ENCODE measurements at regions not wholly inside any gene's neighbourhood (a gene's known extent, or its start where the extent isn't known, plus 50 kb on each side); places are given as distances from the start of the nearest gene placed in this dataset.

DNA sequence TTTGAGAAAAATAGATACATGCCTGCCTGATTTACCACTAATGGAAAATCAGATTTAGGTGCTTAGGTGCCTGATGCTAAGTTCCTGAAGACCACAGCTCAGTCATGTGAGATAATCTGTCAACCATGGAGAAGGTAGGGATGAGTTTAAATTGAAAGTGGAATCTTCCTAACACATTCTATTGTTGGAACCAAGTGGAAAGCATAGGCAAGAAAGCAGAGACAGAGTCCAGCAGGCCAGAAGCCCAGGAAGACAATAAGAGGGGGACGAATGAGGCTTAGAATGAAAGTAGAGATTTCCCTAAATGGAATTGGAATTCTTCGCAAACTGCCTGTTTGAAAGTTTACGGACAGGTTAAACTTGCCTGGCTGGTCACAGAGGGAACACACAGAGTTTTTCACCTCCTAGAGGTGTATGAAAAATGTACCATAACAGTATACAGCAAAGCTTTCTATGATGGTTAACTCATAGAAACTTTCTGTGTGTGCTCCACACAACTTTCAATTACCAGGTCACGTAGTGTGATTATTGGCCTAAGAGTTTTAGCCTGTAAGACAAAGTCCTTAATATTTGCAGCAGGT is 453.8 kb upstream of the KCNMB2 start:
- intact Hi-C loops (cut with DNase I), result no loop called here

DNA sequence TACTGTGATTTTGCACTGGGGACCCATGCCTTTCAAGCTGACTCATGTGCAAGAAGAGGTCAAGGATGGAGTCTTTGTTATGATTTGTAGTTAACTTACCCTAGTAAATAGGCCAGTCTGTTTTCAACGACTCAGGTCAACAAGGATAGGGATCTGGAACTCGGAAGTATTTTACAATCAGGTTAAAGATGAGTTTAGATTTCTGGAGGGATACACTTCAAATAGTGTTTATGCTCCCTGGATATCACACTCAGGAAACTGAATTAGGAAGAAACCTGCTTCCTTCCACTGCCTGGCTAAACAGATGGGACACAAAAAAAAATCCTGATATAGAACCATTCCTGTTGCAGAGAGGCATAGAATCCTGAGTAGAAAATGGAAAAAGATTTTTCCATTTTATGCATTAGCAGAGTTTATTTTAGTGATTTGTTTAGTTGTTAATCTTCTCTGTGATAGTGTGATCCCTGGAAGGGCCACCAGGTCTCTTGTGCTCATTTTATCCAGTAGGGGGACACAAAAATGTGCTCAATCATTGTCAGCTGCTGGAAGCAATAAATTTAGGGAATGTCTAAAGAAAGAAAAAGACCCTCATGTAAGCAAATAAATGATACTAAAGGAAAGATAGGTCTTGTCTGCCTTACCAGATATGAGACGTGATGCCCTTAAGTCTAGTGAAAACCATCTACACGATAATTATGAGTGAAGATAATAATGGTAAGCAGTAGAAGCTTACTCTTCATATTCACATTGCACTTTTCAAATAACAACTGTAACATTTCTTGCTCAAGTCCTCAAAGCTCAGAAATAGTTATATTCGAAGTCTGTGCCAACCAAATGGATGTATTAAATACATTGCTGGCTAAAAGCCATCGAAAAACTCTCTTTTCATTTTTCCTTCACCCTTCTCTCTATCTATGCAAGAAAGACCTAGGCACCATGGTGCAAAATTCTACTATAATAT is 452.1 kb upstream of the KCNMB2 start:
- no peak for DNase-seq
- H3K27me3 ChIP-seq, result no peaks in the 10 kb centered on the region
- H3K4me3 ChIP-seq, result no peak overlapping the region
- intact Hi-C loops (cut with DNase I), result no loop called here
- H3K4me1 ChIP-seq (ENCODE audit: insufficient read depth), result peaks cover 11% of the 10 kb centered on the region
- WGBS, 3 donors, result 34 to 40% (median 39%) methylated on average over 6 of the region's 6 CpGs
- TF ChIP-seq, protein P1, sequence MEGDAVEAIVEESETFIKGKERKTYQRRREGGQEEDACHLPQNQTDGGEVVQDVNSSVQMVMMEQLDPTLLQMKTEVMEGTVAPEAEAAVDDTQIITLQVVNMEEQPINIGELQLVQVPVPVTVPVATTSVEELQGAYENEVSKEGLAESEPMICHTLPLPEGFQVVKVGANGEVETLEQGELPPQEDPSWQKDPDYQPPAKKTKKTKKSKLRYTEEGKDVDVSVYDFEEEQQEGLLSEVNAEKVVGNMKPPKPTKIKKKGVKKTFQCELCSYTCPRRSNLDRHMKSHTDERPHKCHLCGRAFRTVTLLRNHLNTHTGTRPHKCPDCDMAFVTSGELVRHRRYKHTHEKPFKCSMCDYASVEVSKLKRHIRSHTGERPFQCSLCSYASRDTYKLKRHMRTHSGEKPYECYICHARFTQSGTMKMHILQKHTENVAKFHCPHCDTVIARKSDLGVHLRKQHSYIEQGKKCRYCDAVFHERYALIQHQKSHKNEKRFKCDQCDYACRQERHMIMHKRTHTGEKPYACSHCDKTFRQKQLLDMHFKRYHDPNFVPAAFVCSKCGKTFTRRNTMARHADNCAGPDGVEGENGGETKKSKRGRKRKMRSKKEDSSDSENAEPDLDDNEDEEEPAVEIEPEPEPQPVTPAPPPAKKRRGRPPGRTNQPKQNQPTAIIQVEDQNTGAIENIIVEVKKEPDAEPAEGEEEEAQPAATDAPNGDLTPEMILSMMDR (IDR thresholded peaks at IDR 0.05), result peak in 2 of 3 donors; percentile 29 to 34
- TF ChIP-seq POLR2A (IDR thresholded peaks at IDR 0.05), result no peak
- TF ChIP-seq EP300 (IDR thresholded peaks at IDR 0.05), result no peak
- H3K36me3 ChIP-seq, result no peaks in the 10 kb centered on the region
- no peak overlapping the region for H3K27ac ChIP-seq
- no peaks in the 10 kb centered on the region for H3K9me3 ChIP-seq

More for the DNA sequence above, 453.8 kb upstream of the KCNMB2 start:
- no peaks in the 10 kb centered on the region for H3K36me3 ChIP-seq
- H3K4me1 ChIP-seq (ENCODE audit: insufficient read depth), result peaks cover 12% of the 10 kb centered on the region
- H3K4me3 ChIP-seq, result no peak overlapping the region
- DNase-seq, result no peak
- no peak overlapping the region for H3K27ac ChIP-seq
- 87 to 95% (median 92%) methylated on average over 4 of the region's 4 CpGs for WGBS, 3 donors
- no peaks in the 10 kb centered on the region for H3K9me3 ChIP-seq
- TF ChIP-seq EP300 (IDR thresholded peaks at IDR 0.05) (no peak), POLR2A (IDR thresholded peaks at IDR 0.05) (no peak)
- TF ChIP-seq, protein P1 (IDR thresholded peaks at IDR 0.05), result no peak
- no peaks in the 10 kb centered on the region for H3K27me3 ChIP-seq

GRCh38 chr3:178084938-178085816 is 451.1 kb upstream of the KCNMB2 start:
- H3K4me1 ChIP-seq (ENCODE audit: insufficient read depth), result peaks cover 11% of the 10 kb centered on the region

GRCh38 chr3:178085817-178086123 is 450.5 kb upstream of the KCNMB2 start:
- no peaks in the 10 kb centered on the region for H3K27me3 ChIP-seq
- no peak overlapping the region for H3K27ac ChIP-seq
- TF ChIP-seq EP300 (IDR thresholded peaks at IDR 0.05), result no peak
- TF ChIP-seq, protein P1 (IDR thresholded peaks at IDR 0.05), result no peak
- no peak for TF ChIP-seq POLR2A (IDR thresholded peaks at IDR 0.05)
- no peak for DNase-seq
- peaks cover 11% of the 10 kb centered on the region for H3K4me1 ChIP-seq (ENCODE audit: insufficient read depth)
- no peaks in the 10 kb centered on the region for H3K36me3 ChIP-seq
- H3K9me3 ChIP-seq, result no peaks in the 10 kb centered on the region
- intact Hi-C loops (cut with DNase I), result no loop called here
- no peak overlapping the region for H3K4me3 ChIP-seq

More at GRCh38 chr3:178084938-178085816, 451.1 kb upstream of the KCNMB2 start:
- TF ChIP-seq POLR2A (IDR thresholded peaks at IDR 0.05), result no peak
- TF ChIP-seq, protein P1 (IDR thresholded peaks at IDR 0.05), result no peak
- TF ChIP-seq EP300 (IDR thresholded peaks at IDR 0.05), result no peak
- H3K27me3 ChIP-seq, result no peaks in the 10 kb centered on the region
- WGBS, 3 donors, result 13 to 23% (median 21%) methylated on average over 6 of the region's 6 CpGs
- no peaks in the 10 kb centered on the region for H3K36me3 ChIP-seq
- no peak overlapping the region for H3K4me3 ChIP-seq
- no peak overlapping the region for H3K27ac ChIP-seq
- DNase-seq, result peak; percentile 65 to 87 (median 75)
- H3K9me3 ChIP-seq, result no peaks in the 10 kb centered on the region
- intact Hi-C loops (cut with DNase I), result no loop called here

Data from ovary (tissue), 7 donors.